Liver (tissue), 8 donors: ENCODE measurements at regions not wholly inside any gene's neighbourhood (a gene's known extent, or its start where the extent isn't known, plus 50 kb on each side); places are given as distances from the start of the nearest gene placed in this dataset.

ENCODE experiments used
- DNase-seq: peaks from one replicate; pipeline ENCODE4 v3.0.0-alpha.2; 2017; ENCODE audit warnings: low spot score
- H3K27ac ChIP-seq, 2 donors: one replicate each; pipeline ENCODE4 v1.7.0; 2013; ENCODE audit warnings: inconsistent platforms in 2 of 2, low read length in 2 of 2, control low read depth in 1 of 2, low read depth in 1 of 2, mild to moderate bottlenecking in 1 of 2
- H3K27me3 ChIP-seq, 4 donors: one replicate each; pipeline versions ENCODE4 v1.6.1 to v1.7.0; 2013; ENCODE audit warnings: low read length in 3 of 4, inconsistent platforms in 1 of 4, mild to moderate bottlenecking in 1 of 4, moderate library complexity in 1 of 4; ENCODE audit not compliant: control insufficient read depth in 4 of 4, insufficient read depth in 4 of 4
- H3K36me3 ChIP-seq, 4 donors: one replicate each; pipeline versions ENCODE4 v1.6.1 to v1.7.0; 2013; ENCODE audit warnings: low read length in 3 of 4, mild to moderate bottlenecking in 3 of 4, low read depth in 1 of 4, moderate library complexity in 1 of 4; ENCODE audit not compliant: control insufficient read depth in 4 of 4, insufficient read depth in 3 of 4
- H3K4me1 ChIP-seq, 4 donors: one replicate each; pipeline versions ENCODE4 v1.6.1 to v1.7.0; 2013; ENCODE audit warnings: low read length in 3 of 4, mild to moderate bottlenecking in 3 of 4, moderate library complexity in 1 of 4; ENCODE audit not compliant: control insufficient read depth in 4 of 4, insufficient read depth in 4 of 4
- H3K4me3 ChIP-seq, 3 donors: one replicate each; pipeline versions ENCODE4 v1.6.1 to v1.7.0; 2013; ENCODE audit warnings: low read length in 3 of 3, control low read depth in 1 of 3, low read depth in 1 of 3, mild to moderate bottlenecking in 1 of 3
- H3K9ac ChIP-seq, 2 donors: one replicate each; pipeline ENCODE4 v1.7.0; 2013; ENCODE audit warnings: low read length in 2 of 2, mild to moderate bottlenecking in 2 of 2, moderate library complexity in 2 of 2, control low read depth in 1 of 2, low read depth in 1 of 2
- H3K9me3 ChIP-seq, 4 donors: one replicate each; pipeline versions ENCODE4 v1.6.1 to v1.7.0; 2013; ENCODE audit warnings: low read length in 3 of 4; ENCODE audit not compliant: control insufficient read depth in 4 of 4
- EGR1 ChIP-seq, 2 donors: IDR thresholded peaks; 2 replicates each; pipeline ENCODE4 v1.6.1; 2016 to 2018; ENCODE audit warnings: antibody characterized with exemption in 2 of 2, low read depth in 2 of 2
- FOXA1 ChIP-seq: IDR thresholded peaks from 2 replicates; pipeline ENCODE4 v1.6.1; 2016; ENCODE audit warnings: antibody characterized with exemption
- FOXA2 ChIP-seq: IDR thresholded peaks from 2 replicates; pipeline ENCODE4 v1.6.1; 2016; ENCODE audit warnings: antibody characterized with exemption
- GABPA ChIP-seq, 2 donors: IDR thresholded peaks in 1 of 2; conservative IDR thresholded peaks in 1 of 2; 2 replicates each; pipeline ENCODE4 v1.6.1; 2016; ENCODE audit warnings: antibody characterized with exemption in 2 of 2, mild to moderate bottlenecking in 1 of 2, moderate library complexity in 1 of 2
- HNF4A ChIP-seq, 2 donors: conservative IDR thresholded peaks; 2 replicates each; pipeline ENCODE4 v1.6.1; 2016; ENCODE audit warnings: antibody characterized with exemption in 2 of 2, mild to moderate bottlenecking in 2 of 2
- HNF4G ChIP-seq: IDR thresholded peaks from 2 replicates; pipeline ENCODE4 v1.6.1; 2016; ENCODE audit warnings: antibody characterized with exemption
- JUND ChIP-seq, 2 donors: IDR thresholded peaks; 2 replicates each; pipeline ENCODE4 v1.6.1; 2016; ENCODE audit warnings: antibody characterized with exemption in 2 of 2
- NR2F2 ChIP-seq: IDR thresholded peaks from 2 replicates; pipeline ENCODE4 v1.6.1; 2016; ENCODE audit warnings: antibody characterized with exemption
- RAD21 ChIP-seq, 2 donors: IDR thresholded peaks; 2 replicates each; pipeline ENCODE4 v1.6.1; 2016; ENCODE audit warnings: antibody characterized with exemption in 2 of 2, mild to moderate bottlenecking in 2 of 2
- RXRA ChIP-seq, 2 donors: IDR thresholded peaks; 2 replicates each; pipeline ENCODE4 v1.6.1; 2017 to 2018; ENCODE audit warnings: antibody characterized with exemption in 2 of 2, mild to moderate bottlenecking in 1 of 2
- SP1 ChIP-seq: IDR thresholded peaks from 2 replicates; pipeline ENCODE4 v1.6.1; 2018; ENCODE audit warnings: antibody characterized with exemption, mild to moderate bottlenecking
- TAF1 ChIP-seq: conservative IDR thresholded peaks from 2 replicates; pipeline ENCODE4 v1.6.1; 2016; ENCODE audit warnings: antibody characterized with exemption, mild to moderate bottlenecking
- YY1 ChIP-seq: IDR thresholded peaks from 2 replicates; pipeline ENCODE4 v1.6.1; 2016; ENCODE audit warnings: antibody characterized with exemption, mild to moderate bottlenecking
- WGBS: extraction: QIAGEN DNeasy Blood & Tissue Kit; methylation state at CpG from one replicate; pipeline ENCODE4 v1.1.7; 2013; 5-methylcytosine and 5-hydroxymethylcytosine counted together
- TF ChIP-seq, protein P1 (sequence below): IDR thresholded peaks from 2 replicates; pipeline ENCODE4 v1.6.1; 2016; ENCODE audit warnings: antibody characterized with exemption, mild to moderate bottlenecking
- TF ChIP-seq, protein P2 (sequence below): IDR thresholded peaks from 2 replicates; pipeline ENCODE4 v1.6.1; 2016; ENCODE audit warnings: antibody characterized with exemption
- TF ChIP-seq, protein P3 (sequence below): IDR thresholded peaks from 2 replicates; pipeline ENCODE4 v1.6.1; 2016; ENCODE audit warnings: antibody characterized with exemption
- TF ChIP-seq, protein P4 (sequence below): fragments of 150-350 bp; IDR thresholded peaks from 2 replicates; pipeline ENCODE4 v1.5.1; 2017; ENCODE audit warnings: improper control_type of control experiment, low read depth, low read length; ENCODE audit not compliant: missing input control
- TF ChIP-seq, protein P5 (sequence below): IDR thresholded peaks from 2 replicates; pipeline ENCODE4 v1.6.1; 2016; ENCODE audit warnings: antibody characterized with exemption
- donor health status: healthy.
- donor health status: healthy.
- donor health status: healthy.
- donor health status: healthy.
- donor health status: healthy.

DNA sequence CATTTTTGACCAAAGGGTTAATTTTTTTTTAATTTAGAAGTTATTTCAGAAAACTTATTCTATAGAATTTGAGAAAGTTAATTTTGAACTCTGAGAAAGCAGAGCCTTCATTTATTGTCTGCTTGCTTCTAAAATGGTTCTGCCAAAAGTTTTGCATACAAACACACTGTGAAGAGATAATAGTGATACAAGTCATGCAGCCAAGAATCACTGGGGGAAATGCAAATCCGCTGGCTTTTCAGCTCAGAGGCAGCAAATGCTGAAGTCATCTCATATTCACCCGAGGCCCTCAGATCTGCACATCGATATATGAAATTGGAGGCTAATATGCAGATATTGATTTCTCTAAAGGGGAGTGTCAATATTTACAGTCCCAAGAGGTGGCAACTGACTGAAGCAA is 186.2 kb downstream of the KIT start:
- no peak for DNase-seq
- no peak overlapping the region for H3K27ac ChIP-seq
- H3K4me3 ChIP-seq, result no peak overlapping the region
- WGBS, result 35% methylated on average over 3 of the region's 3 CpGs
- H3K9me3 ChIP-seq, result no peaks in the 10 kb centered on the region
- peaks cover 0 to 4% (median 0%) of the 10 kb centered on the region in 4 donors for H3K27me3 ChIP-seq
- H3K4me1 ChIP-seq, result no peaks in the 10 kb centered on the region
- TF ChIP-seq HNF4A (conservative IDR thresholded peaks at IDR 0.05) (no peak), GABPA (IDR thresholded peaks at IDR 0.05 in 1 of 2, conservative IDR thresholded peaks at IDR 0.05 in 1 of 2) (no peak), FOXA2 (no peak), JUND (IDR thresholded peaks at IDR 0.05) (no peak), FOXA1 (no peak), RXRA (IDR thresholded peaks at IDR 0.05) (no peak), EGR1 (IDR thresholded peaks at IDR 0.05; ENCODE audit: low read depth in 2 of 2) (no peak), HNF4G (no peak), YY1 (no peak), RAD21 (IDR thresholded peaks at IDR 0.05) (no peak), TAF1 (no peak), SP1 (no peak), NR2F2 (no peak)
- TF ChIP-seq, protein P1, sequence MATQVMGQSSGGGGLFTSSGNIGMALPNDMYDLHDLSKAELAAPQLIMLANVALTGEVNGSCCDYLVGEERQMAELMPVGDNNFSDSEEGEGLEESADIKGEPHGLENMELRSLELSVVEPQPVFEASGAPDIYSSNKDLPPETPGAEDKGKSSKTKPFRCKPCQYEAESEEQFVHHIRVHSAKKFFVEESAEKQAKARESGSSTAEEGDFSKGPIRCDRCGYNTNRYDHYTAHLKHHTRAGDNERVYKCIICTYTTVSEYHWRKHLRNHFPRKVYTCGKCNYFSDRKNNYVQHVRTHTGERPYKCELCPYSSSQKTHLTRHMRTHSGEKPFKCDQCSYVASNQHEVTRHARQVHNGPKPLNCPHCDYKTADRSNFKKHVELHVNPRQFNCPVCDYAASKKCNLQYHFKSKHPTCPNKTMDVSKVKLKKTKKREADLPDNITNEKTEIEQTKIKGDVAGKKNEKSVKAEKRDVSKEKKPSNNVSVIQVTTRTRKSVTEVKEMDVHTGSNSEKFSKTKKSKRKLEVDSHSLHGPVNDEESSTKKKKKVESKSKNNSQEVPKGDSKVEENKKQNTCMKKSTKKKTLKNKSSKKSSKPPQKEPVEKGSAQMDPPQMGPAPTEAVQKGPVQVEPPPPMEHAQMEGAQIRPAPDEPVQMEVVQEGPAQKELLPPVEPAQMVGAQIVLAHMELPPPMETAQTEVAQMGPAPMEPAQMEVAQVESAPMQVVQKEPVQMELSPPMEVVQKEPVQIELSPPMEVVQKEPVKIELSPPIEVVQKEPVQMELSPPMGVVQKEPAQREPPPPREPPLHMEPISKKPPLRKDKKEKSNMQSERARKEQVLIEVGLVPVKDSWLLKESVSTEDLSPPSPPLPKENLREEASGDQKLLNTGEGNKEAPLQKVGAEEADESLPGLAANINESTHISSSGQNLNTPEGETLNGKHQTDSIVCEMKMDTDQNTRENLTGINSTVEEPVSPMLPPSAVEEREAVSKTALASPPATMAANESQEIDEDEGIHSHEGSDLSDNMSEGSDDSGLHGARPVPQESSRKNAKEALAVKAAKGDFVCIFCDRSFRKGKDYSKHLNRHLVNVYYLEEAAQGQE, result no peak
- TF ChIP-seq, protein P2, sequence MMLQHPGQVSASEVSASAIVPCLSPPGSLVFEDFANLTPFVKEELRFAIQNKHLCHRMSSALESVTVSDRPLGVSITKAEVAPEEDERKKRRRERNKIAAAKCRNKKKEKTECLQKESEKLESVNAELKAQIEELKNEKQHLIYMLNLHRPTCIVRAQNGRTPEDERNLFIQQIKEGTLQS, result no peak
- TF ChIP-seq, protein P3, sequence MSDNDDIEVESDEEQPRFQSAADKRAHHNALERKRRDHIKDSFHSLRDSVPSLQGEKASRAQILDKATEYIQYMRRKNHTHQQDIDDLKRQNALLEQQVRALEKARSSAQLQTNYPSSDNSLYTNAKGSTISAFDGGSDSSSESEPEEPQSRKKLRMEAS, result no peak
- TF ChIP-seq, protein P4, sequence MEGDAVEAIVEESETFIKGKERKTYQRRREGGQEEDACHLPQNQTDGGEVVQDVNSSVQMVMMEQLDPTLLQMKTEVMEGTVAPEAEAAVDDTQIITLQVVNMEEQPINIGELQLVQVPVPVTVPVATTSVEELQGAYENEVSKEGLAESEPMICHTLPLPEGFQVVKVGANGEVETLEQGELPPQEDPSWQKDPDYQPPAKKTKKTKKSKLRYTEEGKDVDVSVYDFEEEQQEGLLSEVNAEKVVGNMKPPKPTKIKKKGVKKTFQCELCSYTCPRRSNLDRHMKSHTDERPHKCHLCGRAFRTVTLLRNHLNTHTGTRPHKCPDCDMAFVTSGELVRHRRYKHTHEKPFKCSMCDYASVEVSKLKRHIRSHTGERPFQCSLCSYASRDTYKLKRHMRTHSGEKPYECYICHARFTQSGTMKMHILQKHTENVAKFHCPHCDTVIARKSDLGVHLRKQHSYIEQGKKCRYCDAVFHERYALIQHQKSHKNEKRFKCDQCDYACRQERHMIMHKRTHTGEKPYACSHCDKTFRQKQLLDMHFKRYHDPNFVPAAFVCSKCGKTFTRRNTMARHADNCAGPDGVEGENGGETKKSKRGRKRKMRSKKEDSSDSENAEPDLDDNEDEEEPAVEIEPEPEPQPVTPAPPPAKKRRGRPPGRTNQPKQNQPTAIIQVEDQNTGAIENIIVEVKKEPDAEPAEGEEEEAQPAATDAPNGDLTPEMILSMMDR, result no peak
- TF ChIP-seq, protein P5, sequence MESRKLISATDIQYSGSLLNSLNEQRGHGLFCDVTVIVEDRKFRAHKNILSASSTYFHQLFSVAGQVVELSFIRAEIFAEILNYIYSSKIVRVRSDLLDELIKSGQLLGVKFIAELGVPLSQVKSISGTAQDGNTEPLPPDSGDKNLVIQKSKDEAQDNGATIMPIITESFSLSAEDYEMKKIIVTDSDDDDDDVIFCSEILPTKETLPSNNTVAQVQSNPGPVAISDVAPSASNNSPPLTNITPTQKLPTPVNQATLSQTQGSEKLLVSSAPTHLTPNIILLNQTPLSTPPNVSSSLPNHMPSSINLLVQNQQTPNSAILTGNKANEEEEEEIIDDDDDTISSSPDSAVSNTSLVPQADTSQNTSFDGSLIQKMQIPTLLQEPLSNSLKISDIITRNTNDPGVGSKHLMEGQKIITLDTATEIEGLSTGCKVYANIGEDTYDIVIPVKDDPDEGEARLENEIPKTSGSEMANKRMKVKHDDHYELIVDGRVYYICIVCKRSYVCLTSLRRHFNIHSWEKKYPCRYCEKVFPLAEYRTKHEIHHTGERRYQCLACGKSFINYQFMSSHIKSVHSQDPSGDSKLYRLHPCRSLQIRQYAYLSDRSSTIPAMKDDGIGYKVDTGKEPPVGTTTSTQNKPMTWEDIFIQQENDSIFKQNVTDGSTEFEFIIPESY, result no peak
- H3K36me3 ChIP-seq, result no peaks in the 10 kb centered on the region
- no peak overlapping the region for H3K9ac ChIP-seq
